B cell (primary cell): ENCODE measurements at regions not wholly inside any gene's neighbourhood (a gene's known extent, or its start where the extent isn't known, plus 50 kb on each side); places are given as distances from the start of the nearest gene placed in this dataset.

Experiments
- CTCF ChIP-seq: fragments of 200-600 bp; IDR thresholded peaks from one replicate; pipeline ENCODE4 v1.8.0; 2022; ENCODE audit warnings: antibody characterized with exemption, mild to moderate bottlenecking
- EZH2 ChIP-seq: IDR thresholded peaks from 2 replicates; pipeline ENCODE4 v1.6.1; 2012; ENCODE audit warnings: borderline replicate concordance, low read depth, mild to moderate bottlenecking, moderate library complexity, low read length; ENCODE audit not compliant: insufficient read depth, poor library complexity, severe bottlenecking

DNA sequence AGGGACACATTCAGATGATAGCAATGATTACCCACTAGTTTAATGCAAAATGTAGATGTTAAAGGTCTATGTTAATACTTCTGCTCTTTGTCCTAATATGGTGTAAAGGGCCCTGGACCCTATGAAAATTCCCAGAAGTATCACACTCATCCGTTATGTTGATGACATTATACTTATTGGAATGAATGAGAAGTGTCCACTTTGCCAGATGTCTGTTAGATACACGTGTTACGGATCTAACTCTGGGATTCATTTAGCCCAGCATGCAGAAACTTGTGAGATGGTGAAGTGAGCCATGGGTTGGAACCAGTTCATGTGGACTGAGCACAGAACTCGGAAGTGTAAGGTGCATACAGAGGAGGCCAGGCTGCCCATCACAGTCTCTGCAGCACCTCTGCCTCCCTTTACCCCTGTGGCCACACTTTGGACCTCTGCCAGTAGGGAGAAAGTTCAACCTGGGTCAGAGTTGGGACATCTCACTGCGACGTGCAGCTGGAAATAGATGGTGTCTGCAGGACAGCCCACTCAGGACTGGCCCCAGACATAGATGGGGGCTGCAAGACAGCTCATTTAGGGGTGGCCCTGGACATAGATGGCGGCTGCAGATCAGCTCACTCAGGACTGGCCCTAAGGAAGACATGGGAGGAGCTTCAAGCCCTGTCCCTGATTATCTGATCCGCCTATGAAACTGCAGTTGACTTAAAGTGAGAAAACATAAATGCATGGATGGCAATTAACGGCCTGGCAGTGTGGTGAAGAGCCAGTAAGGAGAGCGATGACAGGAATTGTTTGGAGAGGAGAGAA lies 71.2 kb upstream of the THBS2 start:
- TF ChIP-seq CTCF (no peak), EZH2 (no peak)
